GM19455 (cell line): ENCODE measurements at regions not wholly inside any gene's neighbourhood (a gene's known extent, or its start where the extent isn't known, plus 50 kb on each side); places are given as distances from the start of the nearest gene placed in this dataset.

Experiments
- ATAC-seq: cut with Tn5 transposase; IDR thresholded peaks from one replicate; pipeline ENCODE4 v1.9.1; 2021; ENCODE audit not compliant: unreplicated experiment

DNA sequence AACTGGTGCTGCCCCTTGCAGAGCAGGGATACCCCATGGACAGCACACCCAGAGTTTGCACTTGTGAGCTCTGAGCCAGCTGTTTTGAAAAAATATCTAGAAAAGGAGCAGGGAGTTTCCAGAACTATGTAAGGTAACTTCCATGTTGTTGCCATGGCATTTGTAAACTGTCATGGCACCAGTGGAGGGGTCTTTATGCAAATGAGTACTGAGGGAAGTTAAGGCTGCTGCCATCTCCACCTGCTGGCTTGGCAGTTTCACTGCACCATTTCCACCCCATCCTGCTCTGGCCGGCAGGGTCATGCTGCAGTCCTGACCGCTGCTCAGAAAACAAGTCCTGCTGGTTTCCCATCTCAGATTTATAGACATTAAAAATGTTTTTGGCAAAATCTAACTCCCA is 52.3 kb upstream of the SNTG2 start:
- ATAC-seq, result no peak

DNA sequence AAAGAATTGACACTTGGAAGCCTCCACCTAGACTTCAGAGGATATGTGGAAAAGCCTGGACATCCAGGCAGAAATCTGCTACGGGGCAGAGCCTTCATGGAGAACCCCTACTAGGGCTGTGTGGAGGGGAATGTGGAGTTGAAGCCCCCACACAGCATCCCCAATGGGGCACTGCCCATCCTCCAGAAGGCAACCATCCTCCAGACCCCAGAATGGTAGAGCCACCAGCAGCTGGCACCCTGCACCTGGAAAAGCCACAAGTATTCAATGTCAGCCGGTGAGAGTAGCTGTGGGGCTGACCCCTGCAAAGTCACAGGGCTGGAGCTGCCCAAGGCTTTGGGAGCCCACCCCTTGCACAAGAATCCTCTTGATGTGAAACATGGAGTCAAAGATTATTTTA is 53.6 kb upstream of the SNTG2 start:
- no peak for ATAC-seq

- no peak for ATAC-seq
These were observed 57.3 kb upstream of the SNTG2 start for GRCh38 chr2:893311-893710.

DNA sequence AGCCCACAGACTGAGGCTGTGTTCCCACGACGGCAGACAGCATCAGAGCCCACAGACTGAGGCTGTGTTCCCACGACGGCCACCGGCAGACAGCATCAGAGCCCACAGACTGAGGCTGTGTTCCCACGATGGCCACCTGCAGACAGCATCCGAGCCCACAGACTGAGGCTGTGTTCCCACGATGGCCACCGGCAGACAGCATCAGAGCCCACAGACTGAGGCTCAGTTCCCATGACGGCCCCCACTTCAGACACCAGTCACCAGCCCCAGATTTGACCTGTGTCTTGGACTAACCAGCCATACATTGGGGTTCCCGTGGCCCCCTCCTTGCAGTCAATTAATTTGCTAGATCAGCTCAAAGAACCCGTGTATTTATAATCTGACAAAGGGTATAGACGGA is 57.8 kb upstream of the SNTG2 start:
- no peak for ATAC-seq

DNA sequence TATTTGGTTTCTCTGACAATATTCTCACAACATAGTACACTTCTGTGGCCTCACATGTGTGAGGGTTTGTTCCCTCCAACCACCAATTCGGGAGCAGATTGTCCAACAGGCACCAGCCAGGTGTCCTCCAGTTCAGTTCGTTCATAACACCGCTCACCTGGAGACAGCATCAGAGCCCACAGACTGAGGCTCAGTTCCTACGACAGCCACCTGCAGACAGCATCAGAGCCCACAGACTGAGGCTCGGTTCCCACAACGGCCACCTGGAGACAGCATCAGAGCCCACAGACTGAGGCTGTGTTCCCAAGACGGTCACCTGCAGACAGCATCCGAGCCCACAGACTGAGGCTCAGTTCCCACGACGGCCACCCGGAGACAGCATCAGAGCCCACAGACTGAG is 58.2 kb upstream of the SNTG2 start:
- ATAC-seq, result no peak

GRCh38 chr2:891734-892133 is 58.9 kb upstream of the SNTG2 start:
- ATAC-seq, result no peak

DNA sequence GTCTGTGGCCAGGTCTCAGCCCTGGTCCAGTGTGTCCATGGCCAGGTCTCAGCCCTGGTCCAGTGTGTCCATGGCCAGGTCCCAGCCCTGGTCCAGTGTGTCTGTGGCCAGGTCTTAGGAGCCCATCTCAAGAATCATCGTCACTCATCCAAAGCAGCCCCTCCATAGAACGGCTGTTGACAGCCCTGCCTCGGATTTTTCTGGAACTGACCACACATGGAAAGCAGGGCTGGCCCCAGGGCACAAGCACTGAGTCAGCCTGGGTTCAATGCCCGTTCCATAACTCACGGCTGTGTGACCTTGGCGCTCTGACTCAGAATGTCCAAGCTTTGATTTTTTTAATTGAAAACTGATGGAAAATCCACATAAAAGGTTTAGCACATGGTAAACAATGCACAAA is 59.9 kb upstream of the SNTG2 start:
- ATAC-seq, result no peak

DNA sequence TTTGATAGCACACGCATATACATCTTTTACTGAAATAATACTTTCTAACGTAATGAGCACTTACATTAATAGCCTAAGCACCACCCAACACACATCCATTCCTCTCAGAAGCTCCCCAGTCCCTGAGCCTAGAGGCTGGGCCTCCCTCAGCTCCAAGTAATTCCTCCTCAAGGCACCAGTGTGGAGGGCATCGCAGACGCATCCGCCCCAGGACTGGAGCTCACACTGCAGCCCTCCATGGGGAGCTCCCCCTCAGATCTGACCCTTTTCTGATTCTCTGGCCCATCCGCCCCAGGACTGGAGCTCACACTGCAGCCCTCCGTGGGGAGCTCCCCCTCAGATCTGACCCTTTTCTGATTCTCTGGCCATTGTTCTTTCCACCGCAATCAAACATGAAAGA is 60.4 kb upstream of the SNTG2 start:
- no peak for ATAC-seq

DNA sequence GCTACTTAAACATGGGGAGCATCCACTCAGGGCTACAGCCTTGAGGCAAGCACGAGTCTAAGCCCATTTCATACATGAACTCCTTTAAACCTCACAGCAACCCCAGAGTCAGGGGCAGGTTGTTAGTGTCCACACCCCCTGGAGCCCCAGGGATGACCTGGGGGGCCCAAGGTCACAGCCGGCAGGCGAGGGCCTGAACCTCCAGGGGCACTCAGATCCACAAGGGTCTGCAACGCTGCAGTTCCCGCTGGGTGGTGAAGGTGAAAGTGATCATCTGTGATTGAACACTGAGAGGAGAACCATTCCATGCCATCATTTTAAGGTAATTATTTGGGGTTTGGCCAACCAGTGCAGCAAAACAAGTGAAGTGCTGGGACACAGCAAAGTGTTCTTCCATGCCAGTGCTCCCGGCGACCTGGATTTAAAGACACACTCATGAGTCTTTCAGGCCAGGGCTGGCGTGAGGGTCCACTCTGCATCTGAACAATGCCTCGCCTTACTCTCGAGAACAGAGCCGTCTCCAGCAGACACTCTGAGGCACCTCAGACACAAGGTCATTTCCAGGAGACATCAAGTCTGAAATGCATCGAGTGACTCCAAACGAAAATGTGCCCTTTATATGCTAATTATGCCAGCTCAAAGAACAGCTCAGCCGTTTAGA is 61.6 kb upstream of the SNTG2 start:
- ATAC-seq, result no peak

DNA sequence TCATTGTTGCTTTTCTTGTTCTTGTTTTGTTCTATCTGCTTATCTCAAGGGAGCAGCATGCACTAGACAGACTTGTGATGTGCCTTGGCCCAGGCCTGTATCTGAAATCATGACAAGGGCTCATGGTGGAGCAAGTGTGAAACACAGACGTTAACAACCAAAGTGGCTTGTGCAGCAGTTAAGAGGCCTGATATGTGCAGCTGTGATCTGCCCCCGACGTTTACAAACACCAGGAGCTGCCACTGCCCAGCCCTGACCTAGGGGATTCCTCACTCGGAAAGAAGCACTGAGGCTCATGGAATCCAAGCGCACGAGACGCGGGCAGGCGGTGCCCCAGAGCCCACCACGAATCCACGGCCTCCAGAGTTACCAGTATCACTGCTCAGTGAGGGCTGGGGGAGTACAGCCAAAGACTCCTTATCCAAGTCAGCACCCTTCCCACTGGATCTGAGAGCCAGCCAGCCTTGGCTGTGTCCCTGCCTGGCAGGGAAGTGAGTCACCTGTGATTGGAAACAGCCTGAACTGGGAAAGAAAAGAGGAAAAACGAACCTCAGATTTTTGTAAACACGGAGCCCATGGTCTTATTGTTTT is 62.3 kb upstream of the SNTG2 start:
- ATAC-seq, result no peak

DNA sequence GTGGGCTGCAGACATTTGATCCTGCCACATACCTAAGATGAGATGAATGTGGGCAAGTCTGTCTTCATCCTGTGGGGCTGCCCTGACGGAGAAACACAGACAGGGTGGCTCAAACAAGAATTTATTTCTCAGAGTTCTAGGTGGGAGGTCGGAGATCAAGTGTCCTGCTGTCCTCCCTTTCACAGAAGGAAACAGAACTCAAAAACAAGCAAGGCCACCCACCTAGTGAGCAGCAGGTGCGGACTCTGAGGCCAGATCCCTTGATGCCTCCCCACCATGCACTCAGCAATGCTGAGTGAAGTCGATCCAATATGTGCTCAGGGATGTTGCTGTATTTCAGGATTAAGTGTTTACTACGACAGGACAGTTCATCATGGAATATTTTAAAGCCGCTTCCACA is 63.0 kb upstream of the SNTG2 start:
- ATAC-seq, result no peak

DNA sequence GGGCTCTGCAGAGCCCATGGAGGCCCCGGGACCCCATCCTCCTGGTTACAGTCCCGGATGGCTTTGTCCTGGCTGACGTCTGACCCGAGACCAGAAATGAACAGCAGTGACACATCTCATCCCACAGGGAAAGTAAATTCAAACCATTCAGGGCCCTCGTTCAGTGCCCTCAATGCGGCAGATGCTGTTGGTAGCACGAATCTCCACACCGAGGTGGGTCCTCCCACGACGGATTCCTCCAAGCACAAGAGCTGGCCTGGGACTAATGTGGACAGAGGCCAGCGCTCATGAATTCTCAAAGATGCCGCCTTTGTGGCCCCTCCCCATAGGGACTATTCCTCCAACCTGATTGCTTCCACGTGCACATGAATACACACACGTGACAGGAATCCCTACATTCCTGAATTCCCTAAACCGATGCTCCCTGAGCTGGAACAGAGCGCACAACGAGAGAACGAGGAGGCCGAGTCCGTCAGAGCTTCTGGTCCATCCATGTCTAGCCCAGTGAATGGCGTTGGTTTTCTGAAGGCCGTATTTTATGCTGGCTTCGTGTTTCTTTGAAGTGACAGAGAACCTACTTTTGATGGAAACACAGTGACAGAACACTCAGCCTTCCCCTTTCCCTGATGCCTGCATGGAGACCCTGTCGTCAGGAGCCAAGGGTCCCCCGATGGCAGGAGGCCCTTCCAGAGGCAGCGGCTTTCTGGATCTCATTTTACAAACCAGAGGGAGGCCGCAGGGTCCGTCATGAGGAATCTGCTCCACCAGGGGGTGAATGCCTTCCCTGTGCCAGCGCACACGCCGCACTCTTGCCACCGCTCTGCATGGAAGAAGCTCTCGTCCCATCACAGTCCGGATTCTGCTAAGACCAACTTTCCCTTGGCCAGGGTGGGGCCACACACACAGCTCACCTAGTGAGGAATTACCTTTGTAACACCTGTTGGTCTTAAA is 64.3 kb upstream of the SNTG2 start:
- ATAC-seq, result no peak

GRCh38 chr2:885230-886071 is 65.2 kb upstream of the SNTG2 start:
- no peak for ATAC-seq

- no peak for ATAC-seq
These were observed 66.6 kb upstream of the SNTG2 start for GRCh38 chr2:883803-884748.

- ATAC-seq, result no peak
These were observed 67.3 kb upstream of the SNTG2 start for GRCh38 chr2:883260-883802.

- no peak for ATAC-seq
These were observed 69.3 kb upstream of the SNTG2 start for GRCh38 chr2:881204-881918.

GRCh38 chr2:880201-880970 is 70.3 kb upstream of the SNTG2 start:
- ATAC-seq, result no peak

DNA sequence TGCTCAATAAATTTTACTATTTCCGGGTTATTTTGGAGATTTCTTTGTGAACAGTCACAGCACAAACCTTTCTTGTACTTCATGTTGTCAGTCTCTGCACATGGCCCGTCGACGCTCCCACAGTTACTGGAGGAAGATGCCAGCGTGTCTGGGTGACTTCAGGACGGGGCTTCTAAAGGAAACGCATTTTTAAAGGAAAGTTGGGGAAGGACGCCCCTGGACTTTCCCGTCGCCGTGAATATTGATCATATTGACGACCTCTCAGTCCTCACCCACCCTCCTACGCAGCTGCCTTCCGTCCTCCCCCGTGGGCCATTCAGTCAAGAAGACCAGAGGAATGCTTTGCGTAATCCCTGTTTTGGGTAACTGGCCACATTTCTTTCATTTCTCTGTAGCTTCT is 71.1 kb upstream of the SNTG2 start:
- no peak for ATAC-seq
